ENCODE measurements at regions not wholly inside any gene's neighbourhood (a gene's known extent, or its start where the extent isn't known, plus 50 kb on each side); places are given as distances from the start of the nearest gene placed in this dataset.

GRCh38 chr2:217512728-217513127 lies 490.1 kb downstream of the TNS1 start:
- DNase-seq (ENCODE audit: low read depth), result no peak
- H3K4me3 ChIP-seq (ENCODE audit: control insufficient read depth, low read depth, low read length), result no peak overlapping the region
- TF ChIP-seq CTCF (IDR thresholded peaks at IDR 0.05; ENCODE audit: control insufficient read depth, insufficient read depth, low read depth, low read length, missing control alignments), result no peak

GRCh38 chr2:217512259-217512658 lies 490.5 kb downstream of the TNS1 start:
- no peak for TF ChIP-seq CTCF (IDR thresholded peaks at IDR 0.05; ENCODE audit: control insufficient read depth, insufficient read depth, low read depth, low read length, missing control alignments)
- H3K4me3 ChIP-seq (ENCODE audit: control insufficient read depth, low read depth, low read length), result no peak overlapping the region
- DNase-seq (ENCODE audit: low read depth), result no peak

GRCh38 chr2:217511850-217512249 lies 490.9 kb downstream of the TNS1 start:
- TF ChIP-seq CTCF (IDR thresholded peaks at IDR 0.05; ENCODE audit: control insufficient read depth, insufficient read depth, low read depth, low read length, missing control alignments), result no peak
- no peak overlapping the region for H3K4me3 ChIP-seq (ENCODE audit: control insufficient read depth, low read depth, low read length)
- DNase-seq (ENCODE audit: low read depth), result no peak

- TF ChIP-seq CTCF (IDR thresholded peaks at IDR 0.05; ENCODE audit: control insufficient read depth, insufficient read depth, low read depth, low read length, missing control alignments), result peak; percentile 75
- DNase-seq (ENCODE audit: low read depth), result peak; percentile 62
- H3K4me3 ChIP-seq (ENCODE audit: control insufficient read depth, low read depth, low read length), result no peak overlapping the region
Measured at GRCh38 chr2:217510771-217511291, 492.0 kb downstream of the TNS1 start.

- no peak for DNase-seq (ENCODE audit: low read depth)
- no peak for TF ChIP-seq CTCF (IDR thresholded peaks at IDR 0.05; ENCODE audit: control insufficient read depth, insufficient read depth, low read depth, low read length, missing control alignments)
- no peak overlapping the region for H3K4me3 ChIP-seq (ENCODE audit: control insufficient read depth, low read depth, low read length)
Measured at GRCh38 chr2:217505303-217505702, 497.5 kb downstream of the TNS1 start.

- H3K4me3 ChIP-seq (ENCODE audit: control insufficient read depth, low read depth, low read length), result no peak overlapping the region
- TF ChIP-seq CTCF (IDR thresholded peaks at IDR 0.05; ENCODE audit: control insufficient read depth, insufficient read depth, low read depth, low read length, missing control alignments), result no peak
- DNase-seq (ENCODE audit: low read depth), result no peak
Measured at GRCh38 chr2:217501887-217502286, 500.9 kb downstream of the TNS1 start.
